ENCODE measurements at regions not wholly inside any gene's neighbourhood (a gene's known extent, or its start where the extent isn't known, plus 50 kb on each side); places are given as distances from the start of the nearest gene placed in this dataset.

DNA sequence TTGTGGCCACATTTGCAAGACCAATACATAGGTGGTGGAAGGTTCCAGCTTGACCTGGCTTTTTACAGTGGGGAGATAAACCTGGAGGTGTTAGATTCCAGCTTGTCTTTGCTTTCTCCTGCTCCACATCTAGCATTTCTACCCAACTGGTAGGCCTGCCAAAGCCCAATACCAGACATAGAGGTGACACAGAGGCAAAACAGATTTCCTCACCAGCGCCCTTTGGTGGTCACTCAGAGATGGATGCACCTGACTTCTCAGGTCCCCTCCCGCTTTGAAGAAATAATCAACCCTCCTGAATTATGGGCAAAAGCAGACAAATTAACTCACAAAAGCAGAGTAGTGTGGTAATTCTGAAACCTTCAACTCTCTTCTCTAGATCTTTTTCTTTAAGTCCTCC, 1356.2 kb downstream of the FAM181B start:
- Histone ChIP-seq H3K9ac (ENCODE audit: extremely low read depth, insufficient read length, low read length) (no peak overlapping the region), H3K27ac (ENCODE audit: insufficient read length, low read depth, low read length) (no peak overlapping the region), H3K14ac (ENCODE audit: insufficient read depth, low read length) (no peak overlapping the region), H2BK12ac (ENCODE audit: insufficient read length, low read depth, low read length) (no peak overlapping the region), H4K91ac (ENCODE audit: insufficient read length, low read depth, low read length) (no peak overlapping the region), H2AFZ (ENCODE audit: low read length) (no peak overlapping the region), H2BK5ac (ENCODE audit: insufficient read length, low read length) (no peak overlapping the region), H3K23ac (ENCODE audit: insufficient read length, low read depth, low read length) (no peak overlapping the region), H3K27me3 (ENCODE audit: insufficient read depth, low read length) (no peaks in the 10 kb centered on the region), H2BK120ac (ENCODE audit: low read depth, low read length, poor library complexity, severe bottlenecking) (no peak overlapping the region), H2BK15ac (ENCODE audit: low read depth, low read length) (no peak overlapping the region), H3K79me1 (ENCODE audit: insufficient read depth, low read depth, low read length, poor library complexity, severe bottlenecking) (no peaks in the 10 kb centered on the region), H4K8ac (replicated peaks; ENCODE audit: insufficient read length, low read depth, low read length) (no peak overlapping the region), H2AK5ac (ENCODE audit: insufficient read length, low read length) (no peak overlapping the region), H3K18ac (ENCODE audit: insufficient read length, low read depth, low read length) (no peak overlapping the region), H3K56ac (ENCODE audit: insufficient read length, low read depth, low read length) (no peak overlapping the region), H3K9me3 (ENCODE audit: control insufficient read depth, low read depth, low read length) (no peaks in the 10 kb centered on the region), H4K20me1 (ENCODE audit: control insufficient read depth, insufficient read depth, insufficient read length) (no peaks in the 10 kb centered on the region), H3K4me1 (ENCODE audit: insufficient read depth, low read length) (peaks cover 8% of the 10 kb centered on the region), H3K23me2 (ENCODE audit: insufficient read length, low read depth, low read length, poor library complexity, severe bottlenecking) (no peaks in the 10 kb centered on the region), H3K79me2 (ENCODE audit: insufficient read depth, low read length) (no peaks in the 10 kb centered on the region), H4K5ac (ENCODE audit: insufficient read length, low read depth, low read length) (no peak overlapping the region), H3T11ph (ENCODE audit: low read length) (no peak overlapping the region), H3K4me2 (ENCODE audit: insufficient read depth, insufficient read length, low read length) (no peak overlapping the region), H2BK20ac (ENCODE audit: low read depth, low read length, poor library complexity, severe bottlenecking) (no peak overlapping the region), H3K4ac (ENCODE audit: low read depth, low read length) (no peak overlapping the region)
- TF ChIP-seq, protein P1, sequence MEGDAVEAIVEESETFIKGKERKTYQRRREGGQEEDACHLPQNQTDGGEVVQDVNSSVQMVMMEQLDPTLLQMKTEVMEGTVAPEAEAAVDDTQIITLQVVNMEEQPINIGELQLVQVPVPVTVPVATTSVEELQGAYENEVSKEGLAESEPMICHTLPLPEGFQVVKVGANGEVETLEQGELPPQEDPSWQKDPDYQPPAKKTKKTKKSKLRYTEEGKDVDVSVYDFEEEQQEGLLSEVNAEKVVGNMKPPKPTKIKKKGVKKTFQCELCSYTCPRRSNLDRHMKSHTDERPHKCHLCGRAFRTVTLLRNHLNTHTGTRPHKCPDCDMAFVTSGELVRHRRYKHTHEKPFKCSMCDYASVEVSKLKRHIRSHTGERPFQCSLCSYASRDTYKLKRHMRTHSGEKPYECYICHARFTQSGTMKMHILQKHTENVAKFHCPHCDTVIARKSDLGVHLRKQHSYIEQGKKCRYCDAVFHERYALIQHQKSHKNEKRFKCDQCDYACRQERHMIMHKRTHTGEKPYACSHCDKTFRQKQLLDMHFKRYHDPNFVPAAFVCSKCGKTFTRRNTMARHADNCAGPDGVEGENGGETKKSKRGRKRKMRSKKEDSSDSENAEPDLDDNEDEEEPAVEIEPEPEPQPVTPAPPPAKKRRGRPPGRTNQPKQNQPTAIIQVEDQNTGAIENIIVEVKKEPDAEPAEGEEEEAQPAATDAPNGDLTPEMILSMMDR (conservative IDR thresholded peaks at IDR 0.05), result peak; percentile 39; the same call in 2 of the 3 replicates
- H3K36me3 Mint-ChIP-seq (ENCODE audit: insufficient read depth in 1 of 3, low read depth in 3 of 3), result no peaks in the 10 kb centered on the region
- peaks cover 14% of the 10 kb centered on the region in 2 experiments for H3K4me1 Mint-ChIP-seq
- no peaks in the 10 kb centered on the region for H3K27me3 Mint-ChIP-seq (ENCODE audit: low read depth)
- no peak overlapping the region for H3K27ac Mint-ChIP-seq
- DNase-seq, result peak; percentile 32
- WGBS (ENCODE audit: extremely low coverage, insufficient read length, low lambda C conversion rate), result no CpG with 5 or more reads among the region's 2 CpGs
- H3K4me3 Mint-ChIP-seq, result no peak overlapping the region
- no peaks in the 10 kb centered on the region; a peak in 1 of 5 replicates for H3K9me3 Mint-ChIP-seq

Data from H9 (cell line).